HG03354 (cell line): ENCODE measurements at regions not wholly inside any gene's neighbourhood (a gene's known extent, or its start where the extent isn't known, plus 50 kb on each side); places are given as distances from the start of the nearest gene placed in this dataset.

Source experiments
- ATAC-seq: cut with Tn5 transposase; IDR thresholded peaks from one replicate; pipeline ENCODE4 v1.9.1; 2021; ENCODE audit warnings: mild to moderate bottlenecking; ENCODE audit not compliant: unreplicated experiment, poor library complexity, severe bottlenecking

- no peak for ATAC-seq
These were observed 282.2 kb upstream of the CDH5 start for GRCh38 chr16:66084306-66084705.

- ATAC-seq, result no peak
These were observed 283.3 kb upstream of the CDH5 start for GRCh38 chr16:66083171-66083570.

GRCh38 chr16:66082424-66082823, 284.1 kb upstream of the CDH5 start:
- no peak for ATAC-seq

GRCh38 chr16:66081775-66082366, 284.6 kb upstream of the CDH5 start:
- ATAC-seq, result no peak

- no peak for ATAC-seq
These were observed 286.7 kb upstream of the CDH5 start for GRCh38 chr16:66079671-66080334.

GRCh38 chr16:66070140-66070917, 296.2 kb upstream of the CDH5 start:
- no peak for ATAC-seq

- no peak for ATAC-seq
These were observed 296.9 kb upstream of the CDH5 start for GRCh38 chr16:66069587-66069986.

GRCh38 chr16:66066404-66066803, 300.1 kb upstream of the CDH5 start:
- no peak for ATAC-seq

- ATAC-seq, result no peak
These were observed 300.6 kb upstream of the CDH5 start for GRCh38 chr16:66065925-66066324.

- no peak for ATAC-seq
These were observed 301.5 kb upstream of the CDH5 start for GRCh38 chr16:66064801-66065530.

- no peak for ATAC-seq
These were observed 307.7 kb upstream of the CDH5 start for GRCh38 chr16:66058832-66059231.

- no peak for ATAC-seq
These were observed 308.3 kb upstream of the CDH5 start for GRCh38 chr16:66058172-66058691.

GRCh38 chr16:66057057-66057456, 309.4 kb upstream of the CDH5 start:
- ATAC-seq, result no peak

- ATAC-seq, result no peak
These were observed 312.4 kb upstream of the CDH5 start for GRCh38 chr16:66054095-66054494.

GRCh38 chr16:66052745-66053144, 313.7 kb upstream of the CDH5 start:
- no peak for ATAC-seq

- no peak for ATAC-seq
These were observed 315.5 kb upstream of the CDH5 start for GRCh38 chr16:66050991-66051390.

GRCh38 chr16:66049865-66050264, 316.6 kb upstream of the CDH5 start:
- no peak for ATAC-seq

- no peak for ATAC-seq
These were observed 320.9 kb upstream of the CDH5 start for GRCh38 chr16:66045626-66046025.

GRCh38 chr16:66044556-66044955, 321.9 kb upstream of the CDH5 start:
- no peak for ATAC-seq

- ATAC-seq, result no peak
These were observed 322.4 kb upstream of the CDH5 start for GRCh38 chr16:66044089-66044488.
